SHP77 treated with DMSO at 0.1 percent for 48 hours (cell line): ENCODE measurements at regions not wholly inside any gene's neighbourhood (a gene's known extent, or its start where the extent isn't known, plus 50 kb on each side); places are given as distances from the start of the nearest gene placed in this dataset.

Experiments
- DNase-seq: peaks from one replicate; lab custom pipeline; 2025; lab: John Stamatoyannopoulos, UW

GRCh38 chr6:166774770-166775169, 147.7 kb upstream of the RPS6KA2 start:
- no peak for DNase-seq

- no peak for DNase-seq
Measured at GRCh38 chr6:166774292-166774691, 147.2 kb upstream of the RPS6KA2 start.

GRCh38 chr6:166772518-166772917, 145.5 kb upstream of the RPS6KA2 start:
- DNase-seq, result no peak

GRCh38 chr6:166771701-166772100, 144.7 kb upstream of the RPS6KA2 start:
- DNase-seq, result no peak

- DNase-seq, result no peak
Measured at GRCh38 chr6:166770216-166771116, 143.4 kb upstream of the RPS6KA2 start.

- DNase-seq, result no peak
Measured at GRCh38 chr6:166769648-166770047, 142.6 kb upstream of the RPS6KA2 start.

- DNase-seq, result no peak
Measured at GRCh38 chr6:166768761-166769160, 141.7 kb upstream of the RPS6KA2 start.

- no peak for DNase-seq
Measured at GRCh38 chr6:166767230-166767629, 140.2 kb upstream of the RPS6KA2 start.

- no peak for DNase-seq
Measured at GRCh38 chr6:166766769-166767168, 139.7 kb upstream of the RPS6KA2 start.

- no peak for DNase-seq
Measured at GRCh38 chr6:166765234-166765541, 138.1 kb upstream of the RPS6KA2 start.

GRCh38 chr6:166764473-166765233, 137.6 kb upstream of the RPS6KA2 start:
- DNase-seq, result no peak

GRCh38 chr6:166763606-166764472, 136.8 kb upstream of the RPS6KA2 start:
- DNase-seq, result no peak

- DNase-seq, result no peak
Measured at GRCh38 chr6:166761801-166762200, 134.8 kb upstream of the RPS6KA2 start.

- no peak for DNase-seq
Measured at GRCh38 chr6:166760288-166760687, 133.2 kb upstream of the RPS6KA2 start.

GRCh38 chr6:166758136-166758704, 131.2 kb upstream of the RPS6KA2 start:
- no peak for DNase-seq

- DNase-seq, result no peak
Measured at GRCh38 chr6:166757232-166758135, 130.4 kb upstream of the RPS6KA2 start.

- DNase-seq, result no peak
Measured at GRCh38 chr6:166754218-166755030, 127.4 kb upstream of the RPS6KA2 start.

- DNase-seq, result no peak
Measured at GRCh38 chr6:166752928-166753721, 126.1 kb upstream of the RPS6KA2 start.

- no peak for DNase-seq
Measured at GRCh38 chr6:166752097-166752496, 125.0 kb upstream of the RPS6KA2 start.
